Activated CD8-positive, alpha-beta T cell treated with anti-CD3 and anti-CD28 coated beads for 36 hours (primary cell): ENCODE measurements at regions not wholly inside any gene's neighbourhood (a gene's known extent, or its start where the extent isn't known, plus 50 kb on each side); places are given as distances from the start of the nearest gene placed in this dataset.
"Not testable (repeated sequence)": the region's sequence is repeated elsewhere in the genome, so short reads cannot be mapped to it uniquely, and the experiment has no call there.

Experiments used
- ATAC-seq: fragments of 200-7000 bp; cut with Tn5 transposase; one replicate; pipeline ENCODE4 v1.10.0; 2021; ENCODE audit warnings: mild to moderate bottlenecking, moderate library complexity
- CTCF ChIA-PET: fragments of 350-600 bp; sonication (Branson Sonifier 250); formaldehyde crosslinking; loops from one replicate; lab custom pipeline; 2021; ENCODE audit warnings: antibody characterized with exemption; lab: Charles Lee
- POLR2A ChIA-PET: fragments of 350-600 bp; sonication (Branson Sonifier 250); formaldehyde crosslinking; loops from one replicate; lab custom pipeline; 2021; ENCODE audit warnings: antibody characterized with exemption; lab: Charles Lee
- DNase-seq: peaks from one replicate; pipeline ENCODE4 v3.0.0-alpha.2; 2020
- H3K27ac Mint-ChIP-seq: one replicate; pipeline ENCODE4 v1.8.0; 2021; ENCODE audit warnings: mild to moderate bottlenecking, mixed read lengths
- H3K27me3 Mint-ChIP-seq: one replicate; pipeline ENCODE4 v1.8.0; 2021; ENCODE audit warnings: mixed read lengths
- H3K36me3 Mint-ChIP-seq: one replicate; pipeline ENCODE4 v1.8.0; 2021; ENCODE audit warnings: low read depth, mixed read lengths
- H3K4me1 Mint-ChIP-seq: one replicate; pipeline ENCODE4 v1.8.0; 2021; ENCODE audit warnings: low read depth, mixed read lengths
- H3K4me3 Mint-ChIP-seq: one replicate; pipeline ENCODE4 v1.8.0; 2021; ENCODE audit warnings: mild to moderate bottlenecking, moderate library complexity, mixed read lengths
- H3K9me3 Mint-ChIP-seq: one replicate; pipeline ENCODE4 v1.8.0; 2021; ENCODE audit warnings: mixed read lengths
- intact Hi-C: fragments of 100-400 bp; cut with micrococcal nuclease; formaldehyde crosslinking; loops from one replicate; pipeline ENCODE4 v1.10.0; 2022
- TF ChIP-seq, protein P1 (sequence below): fragments of 200-600 bp; IDR thresholded peaks from one replicate; pipeline ENCODE4 v1.8.0; 2022; ENCODE audit warnings: antibody characterized with exemption, mild to moderate bottlenecking

DNA sequence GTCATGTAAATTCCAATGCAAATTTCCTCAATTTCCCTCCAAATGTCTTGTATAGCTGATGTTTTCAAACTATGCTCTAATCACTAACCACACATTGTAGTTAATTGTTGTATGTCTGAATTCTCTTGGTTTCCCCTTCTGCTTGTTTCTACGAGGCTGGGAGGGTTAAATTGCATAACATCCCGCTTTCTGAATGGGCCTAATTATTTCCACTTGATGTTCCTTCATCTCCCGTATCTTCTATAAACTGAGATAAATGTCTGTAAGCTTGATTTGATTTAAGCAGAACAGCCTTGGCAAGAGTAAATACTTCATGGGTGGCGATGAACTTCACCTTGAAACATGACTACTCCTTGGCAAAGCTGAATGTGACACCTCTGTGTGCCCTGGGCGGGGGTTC, 72.2 kb downstream of the SERINC2 start:
- intact Hi-C loops = no loop called here
- ATAC-seq = no peak
- CTCF ChIA-PET = interaction anchor here (1.0 kb wide), 1 partner anchor 64 kb away, joined by 4 read pairs; no protein-coding TSS in a partner anchor
- Mint-ChIP-seq H3K27ac (no peak overlapping the region), H3K9me3 (peaks cover 5% of the 10 kb centered on the region), H3K36me3 (no peaks in the 10 kb centered on the region), H3K4me1 (peaks cover 10% of the 10 kb centered on the region), H3K4me3 (no peak overlapping the region), H3K27me3 (no peaks in the 10 kb centered on the region)
- no peak for DNase-seq
- TF ChIP-seq, protein P1, sequence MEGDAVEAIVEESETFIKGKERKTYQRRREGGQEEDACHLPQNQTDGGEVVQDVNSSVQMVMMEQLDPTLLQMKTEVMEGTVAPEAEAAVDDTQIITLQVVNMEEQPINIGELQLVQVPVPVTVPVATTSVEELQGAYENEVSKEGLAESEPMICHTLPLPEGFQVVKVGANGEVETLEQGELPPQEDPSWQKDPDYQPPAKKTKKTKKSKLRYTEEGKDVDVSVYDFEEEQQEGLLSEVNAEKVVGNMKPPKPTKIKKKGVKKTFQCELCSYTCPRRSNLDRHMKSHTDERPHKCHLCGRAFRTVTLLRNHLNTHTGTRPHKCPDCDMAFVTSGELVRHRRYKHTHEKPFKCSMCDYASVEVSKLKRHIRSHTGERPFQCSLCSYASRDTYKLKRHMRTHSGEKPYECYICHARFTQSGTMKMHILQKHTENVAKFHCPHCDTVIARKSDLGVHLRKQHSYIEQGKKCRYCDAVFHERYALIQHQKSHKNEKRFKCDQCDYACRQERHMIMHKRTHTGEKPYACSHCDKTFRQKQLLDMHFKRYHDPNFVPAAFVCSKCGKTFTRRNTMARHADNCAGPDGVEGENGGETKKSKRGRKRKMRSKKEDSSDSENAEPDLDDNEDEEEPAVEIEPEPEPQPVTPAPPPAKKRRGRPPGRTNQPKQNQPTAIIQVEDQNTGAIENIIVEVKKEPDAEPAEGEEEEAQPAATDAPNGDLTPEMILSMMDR = no peak
- POLR2A ChIA-PET = no interaction called here

DNA sequence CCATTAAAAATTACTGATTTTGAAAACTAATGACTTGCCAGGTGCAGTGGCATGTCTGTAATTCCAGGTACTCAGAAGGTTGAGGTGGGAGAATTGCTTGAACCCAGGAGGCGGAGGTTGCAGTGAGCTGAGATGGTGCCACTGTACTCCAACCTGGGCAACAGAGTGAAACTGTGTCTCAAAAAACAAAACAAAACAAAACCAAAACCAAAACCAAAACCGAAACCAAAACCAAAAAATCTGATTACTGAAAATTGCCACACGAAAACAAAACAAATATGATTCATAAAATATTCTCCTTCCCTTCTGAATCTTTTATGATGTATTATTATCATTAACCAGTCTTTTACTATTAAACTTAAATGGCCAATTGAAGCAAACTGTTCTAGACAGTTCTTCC, 74.1 kb downstream of the SERINC2 start:
- TF ChIP-seq, protein P1 = no peak
- ATAC-seq = no peak
- H3K4me3 Mint-ChIP-seq = no peak overlapping the region
- ChIA-PET POLR2A (no interaction called here), CTCF (interaction anchor here (1.9 kb wide), 1 partner anchor 62 kb away, joined by 8 read pairs; no protein-coding TSS in a partner anchor)
- DNase-seq = no peak
- H3K4me1 Mint-ChIP-seq = peaks cover 10% of the 10 kb centered on the region
- no peaks in the 10 kb centered on the region for H3K27me3 Mint-ChIP-seq
- no peak overlapping the region for H3K27ac Mint-ChIP-seq
- H3K9me3 Mint-ChIP-seq = peaks cover 2% of the 10 kb centered on the region
- no peaks in the 10 kb centered on the region for H3K36me3 Mint-ChIP-seq
- intact Hi-C loops = no loop called here

GRCh38 chr1:31487721-31488293, 74.8 kb downstream of the SERINC2 start:
- TF ChIP-seq, protein P1 = no peak
- H3K27ac Mint-ChIP-seq = no peak overlapping the region
- no peaks in the 10 kb centered on the region for H3K36me3 Mint-ChIP-seq
- intact Hi-C loops = no loop called here
- peaks cover 2% of the 10 kb centered on the region for H3K9me3 Mint-ChIP-seq
- DNase-seq (no peak), ATAC-seq (no peak)
- no peak overlapping the region for H3K4me3 Mint-ChIP-seq
- peaks cover 10% of the 10 kb centered on the region for H3K4me1 Mint-ChIP-seq
- POLR2A ChIA-PET = interaction anchor here (0.6 to 1.4 kb wide), 2 partner anchors 20 to 261 kb away, joined by 3 to 4 read pairs; no protein-coding TSS in a partner anchor
- CTCF ChIA-PET = interaction anchor here (1.9 kb wide), 1 partner anchor 61 kb away, joined by 8 read pairs; no protein-coding TSS in a partner anchor
- no peaks in the 10 kb centered on the region for H3K27me3 Mint-ChIP-seq

DNA sequence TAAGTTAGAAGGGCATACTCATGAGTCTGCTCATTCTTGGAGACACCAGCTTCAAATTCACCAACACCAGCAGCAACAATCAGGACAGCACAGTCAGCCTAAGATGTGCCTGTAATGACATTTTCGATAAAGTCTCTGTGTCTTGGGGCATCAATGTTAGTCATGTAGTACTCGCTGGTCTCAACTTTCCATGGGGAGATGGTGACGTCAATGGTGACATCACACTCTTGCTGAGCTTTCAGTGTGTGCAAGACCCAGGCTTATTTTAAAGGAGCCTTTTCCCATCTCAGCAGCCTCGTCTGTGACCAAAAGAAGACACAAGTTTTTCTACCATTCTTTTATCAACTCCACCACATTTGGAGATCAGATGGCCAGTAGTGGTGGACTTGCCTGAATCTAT, 75.5 kb downstream of the SERINC2 start:
- DNase-seq = no peak
- intact Hi-C loops = no loop called here
- ChIA-PET CTCF (interaction anchor here (1.9 kb wide), 1 partner anchor 61 kb away, joined by 8 read pairs; no protein-coding TSS in a partner anchor), POLR2A (interaction anchor here (0.6 to 1.4 kb wide), 3 partner anchors 21 to 262 kb away, joined by 3 to 4 read pairs (median 3); no protein-coding TSS in a partner anchor)
- Mint-ChIP-seq H3K9me3 (peaks cover 2% of the 10 kb centered on the region), H3K4me1 (peaks cover 10% of the 10 kb centered on the region), H3K27me3 (no peaks in the 10 kb centered on the region), H3K36me3 (no peaks in the 10 kb centered on the region), H3K4me3 (no peak overlapping the region), H3K27ac (no peak overlapping the region)
- TF ChIP-seq, protein P1 = no peak
- no peak for ATAC-seq

GRCh38 chr1:31489575-31489974, 76.6 kb downstream of the SERINC2 start:
- H3K36me3 Mint-ChIP-seq, H3K4me1 Mint-ChIP-seq, H3K9me3 Mint-ChIP-seq, H3K27ac Mint-ChIP-seq, CTCF ChIA-PET, DNase-seq, H3K4me3 Mint-ChIP-seq, H3K27me3 Mint-ChIP-seq, intact Hi-C loops, ATAC-seq: not testable (repeated sequence)
- POLR2A ChIA-PET = interaction anchor here (1.2 kb wide), 1 partner anchor 49 kb away, joined by 3 read pairs; no protein-coding TSS in a partner anchor

- POLR2A ChIA-PET, H3K9me3 Mint-ChIP-seq, ATAC-seq, H3K4me1 Mint-ChIP-seq, intact Hi-C loops, DNase-seq, H3K36me3 Mint-ChIP-seq, H3K27me3 Mint-ChIP-seq, CTCF ChIA-PET, H3K4me3 Mint-ChIP-seq, H3K27ac Mint-ChIP-seq: not testable (repeated sequence)
These were observed 77.6 kb downstream of the SERINC2 start for GRCh38 chr1:31490596-31490995.

DNA sequence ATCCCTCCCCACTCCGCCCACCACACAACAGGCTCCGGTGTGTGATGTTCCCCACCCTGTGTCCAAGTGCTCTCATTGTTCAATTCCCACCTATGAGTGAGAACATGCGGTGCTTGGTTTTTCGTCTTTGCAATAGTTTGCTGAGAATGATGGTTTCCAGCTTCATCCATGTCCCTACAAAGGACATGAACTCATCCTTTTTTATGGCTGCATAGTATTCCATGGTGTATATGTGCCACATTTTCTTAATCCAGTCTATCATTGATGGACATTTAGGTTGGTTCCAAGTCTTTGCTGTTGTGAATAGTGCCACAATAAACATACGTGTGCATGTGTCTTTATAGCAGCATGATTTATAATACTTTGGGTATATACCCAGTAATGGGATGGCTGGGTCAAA, 81.0 kb upstream of the TINAGL1 start:
- H3K27ac Mint-ChIP-seq, POLR2A ChIA-PET, DNase-seq, CTCF ChIA-PET, H3K4me3 Mint-ChIP-seq, H3K9me3 Mint-ChIP-seq, H3K27me3 Mint-ChIP-seq, H3K36me3 Mint-ChIP-seq, intact Hi-C loops, ATAC-seq, H3K4me1 Mint-ChIP-seq: not testable (repeated sequence)

- H3K27ac Mint-ChIP-seq, H3K4me1 Mint-ChIP-seq, H3K27me3 Mint-ChIP-seq, H3K36me3 Mint-ChIP-seq, POLR2A ChIA-PET, H3K4me3 Mint-ChIP-seq, intact Hi-C loops, DNase-seq, CTCF ChIA-PET, ATAC-seq, H3K9me3 Mint-ChIP-seq: not testable (repeated sequence)
These were observed 80.5 kb upstream of the TINAGL1 start for GRCh38 chr1:31495770-31496169.
